GM12878 (cell line): ENCODE measurements at regions not wholly inside any gene's neighbourhood (a gene's known extent, or its start where the extent isn't known, plus 50 kb on each side); places are given as distances from the start of the nearest gene placed in this dataset.

ENCODE experiments used
- ATAC-seq: fragments of 200-7000 bp; cut with Tn5 transposase; 3 replicates; pipeline ENCODE4 v1.9.1; 2020; ENCODE audit warnings: mild to moderate bottlenecking, moderate library complexity
- BruUV-seq: library from RNA; stranded (reverse); fragments of 400-500 nt; replicated peaks from 2 replicates; lab custom pipeline; 2021; lab: Mats Ljungman, UMichigan
- CTCF ChIA-PET: fragments of 300-600 bp; sonication (Branson Sonifier 250); formaldehyde crosslinking; extraction: SDS; loops from one replicate; lab custom pipeline; 2021; ENCODE audit warnings: inconsistent platforms; lab: Yijun Ruan, JAX
- POLR2A ChIA-PET: fragments of 350-600 bp; formaldehyde crosslinking; extraction: SDS; loops from one replicate; lab custom pipeline; 2021; ENCODE audit warnings: inconsistent platforms; lab: Charles Lee
- RAD21 ChIA-PET: fragments of 300-600 bp; sonication (Branson Sonifier 250); formaldehyde crosslinking; loops from one replicate; lab custom pipeline; 2023; ENCODE audit warnings: antibody characterized with exemption; ENCODE audit not compliant: unreplicated experiment; lab: Charles Lee
- SMC1A ChIA-PET: fragments of 300-600 bp; sonication (Branson Sonifier 250); formaldehyde crosslinking; loops from one replicate; lab custom pipeline; 2023; ENCODE audit not compliant: unreplicated experiment, uncharacterized antibody; lab: Charles Lee
- DNase-seq: peaks from one replicate; pipeline ENCODE4 v3.0.0-alpha.2; 2011; ENCODE audit warnings: low read depth, low spot score
- FAIRE-seq: peaks from 3 replicates; lab custom pipeline; 2011; peaks lifted over from hg19 to GRCh38; lab: Jason Lieb, UNC
- H2AFZ ChIP-seq: 2 replicates; pipeline ENCODE4 v1.6.0; 2011; ENCODE audit warnings: low read depth, low read length, control low read depth; ENCODE audit not compliant: control insufficient read depth
- H3K27ac ChIP-seq: 2 replicates; pipeline ENCODE4 v1.5.1; 2011; ENCODE audit warnings: control low read depth; ENCODE audit not compliant: control insufficient read depth, insufficient read depth
- H3K27me3 ChIP-seq, 2 experiments: replicated peaks in 1 of 2; 2 replicates each; pipeline versions ENCODE4 v1.6.0 to v1.6.1; 2011; ENCODE audit warnings: low read length in 1 of 2; ENCODE audit not compliant: control insufficient read depth in 2 of 2, insufficient read depth in 2 of 2
- H3K36me3 ChIP-seq, 2 experiments: 2 replicates each; pipeline ENCODE4 v1.5.1; 2011; ENCODE audit warnings: low read length in 1 of 2; ENCODE audit not compliant: control insufficient read depth in 2 of 2, insufficient read depth in 2 of 2
- H3K4me1 ChIP-seq: 2 replicates; pipeline ENCODE4 v1.6.1; 2011; ENCODE audit warnings: mild to moderate bottlenecking, low read length, moderate library complexity, mixed read lengths; ENCODE audit not compliant: control insufficient read depth, insufficient read depth
- H3K4me2 ChIP-seq: 2 replicates; pipeline ENCODE4 v1.6.0; 2011; ENCODE audit warnings: control low read depth; ENCODE audit not compliant: control insufficient read depth, insufficient read depth
- H3K4me3 ChIP-seq: fragments of 200-600 bp; sonication (generic); 2 replicates; pipeline ENCODE4 v1.5.1; 2016
- H3K79me2 ChIP-seq: 2 replicates; pipeline ENCODE4 v1.6.0; 2011; ENCODE audit warnings: low read length; ENCODE audit not compliant: control insufficient read depth, insufficient read depth
- H3K9ac ChIP-seq: 2 replicates; pipeline ENCODE4 v1.8.0; 2011; ENCODE audit warnings: low read length, control low read depth, mixed read lengths; ENCODE audit not compliant: control insufficient read depth, insufficient read depth
- H3K9me3 ChIP-seq: replicated peaks from 3 replicates; pipeline ENCODE4 v1.5.1; 2011; ENCODE audit warnings: mild to moderate bottlenecking, low read length; ENCODE audit not compliant: control insufficient read depth, insufficient read depth
- H4K20me1 ChIP-seq: 2 replicates; pipeline ENCODE4 v1.6.0; 2011; ENCODE audit not compliant: control insufficient read depth, insufficient read depth
- EED ChIP-seq: sonication (generic); IDR thresholded peaks from 2 replicates; pipeline ENCODE4 v1.6.1; 2016; ENCODE audit warnings: antibody characterized with exemption, low read depth
- GATAD2B ChIP-seq: fragments of 450-650 bp; conservative IDR thresholded peaks from 2 replicates; pipeline ENCODE4 v1.6.1; 2017; ENCODE audit warnings: low read depth, mild to moderate bottlenecking, moderate library complexity
- JUND ChIP-seq: IDR thresholded peaks from 2 replicates; pipeline ENCODE4 v1.6.1; 2012; ENCODE audit warnings: low read depth, mild to moderate bottlenecking, low read length, improper control_type of control experiment, moderate library complexity
- NR2C2 ChIP-seq: IDR thresholded peaks from 2 replicates; pipeline ENCODE4 v1.6.1; 2011; ENCODE audit warnings: borderline replicate concordance, low read depth; ENCODE audit not compliant: control insufficient read depth, insufficient read length
- WGBS: methylation state at CpG from one replicate; pipeline ENCODE4 v1.1.6; 2016; ENCODE audit warnings: low lambda C conversion rate; ENCODE audit not compliant: insufficient replicate concordance, insufficient coverage; ENCODE audit errors: missing lambda C conversion rate; 5-methylcytosine and 5-hydroxymethylcytosine counted together
- in situ Hi-C: fragments of 300-500 bp; cut with MboI; formaldehyde crosslinking; loops from 9 replicates; pipeline ENCODE4 v1.14.3; 2018; ENCODE audit warnings: mixed read lengths
- intact Hi-C: fragments of 100-400 bp; cut with micrococcal nuclease; formaldehyde crosslinking; loops from one replicate; pipeline ENCODE4 v1.14.2; 2022; ENCODE audit not compliant: unreplicated experiment
- TF ChIP-seq, protein P1 (sequence below): fragments of 150-350 bp; IDR thresholded peaks from 2 replicates; pipeline ENCODE4 v1.6.1; 2014; ENCODE audit warnings: mild to moderate bottlenecking, low read depth, low read length
- TF ChIP-seq, protein P2 (sequence below): fragments of 450-650 bp; IDR thresholded peaks from 2 replicates; pipeline ENCODE4 v1.6.1; 2017; ENCODE audit warnings: mild to moderate bottlenecking, low read depth, inconsistent platforms; ENCODE audit not compliant: poor library complexity, severe bottlenecking

DNA sequence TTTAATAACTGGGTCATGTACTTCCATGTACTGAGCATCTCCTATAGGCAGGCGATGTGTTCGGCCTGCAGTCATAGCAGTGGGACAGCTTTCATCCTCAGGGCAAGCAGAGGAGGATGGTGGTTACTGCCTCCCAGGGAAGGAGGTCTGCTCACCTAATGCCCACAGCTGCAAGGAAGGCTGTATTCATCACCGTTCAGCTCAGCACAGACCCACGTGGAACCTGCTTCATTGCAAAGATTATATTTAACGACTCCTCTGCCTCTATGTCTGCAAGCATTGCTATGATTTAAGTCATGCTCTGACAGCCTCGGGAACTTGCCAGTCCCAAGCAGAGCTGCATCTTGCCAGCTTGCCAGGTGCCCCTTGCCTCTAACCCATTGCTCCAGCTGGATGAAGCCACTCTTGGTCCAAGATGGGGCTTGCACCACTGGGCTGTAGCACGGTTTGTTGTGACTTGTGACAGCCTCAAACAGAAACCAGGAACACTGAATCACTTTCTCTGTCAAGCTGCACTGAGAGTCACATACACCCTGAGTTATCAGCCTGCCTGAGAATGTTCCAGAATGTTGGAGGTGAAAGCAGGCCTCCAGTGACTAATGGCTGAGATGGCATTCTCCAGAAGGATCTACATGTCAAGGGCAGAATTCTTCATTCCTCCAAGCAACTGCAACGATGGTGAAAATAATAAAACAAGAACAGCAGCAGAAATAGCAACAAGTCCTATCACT, 651.1 kb upstream of the ID2 start:
- WGBS: 19% methylated on average over 8 of the region's 8 CpGs
- in situ Hi-C loops: no loop called here
- H3K9ac ChIP-seq: no peak overlapping the region
- peaks cover 9% of the 10 kb centered on the region for H3K4me1 ChIP-seq
- BruUV-seq: no TSS peak
- FAIRE-seq (no peak), DNase-seq (no peak), ATAC-seq (peak; percentile 66)
- TF ChIP-seq, protein P1, sequence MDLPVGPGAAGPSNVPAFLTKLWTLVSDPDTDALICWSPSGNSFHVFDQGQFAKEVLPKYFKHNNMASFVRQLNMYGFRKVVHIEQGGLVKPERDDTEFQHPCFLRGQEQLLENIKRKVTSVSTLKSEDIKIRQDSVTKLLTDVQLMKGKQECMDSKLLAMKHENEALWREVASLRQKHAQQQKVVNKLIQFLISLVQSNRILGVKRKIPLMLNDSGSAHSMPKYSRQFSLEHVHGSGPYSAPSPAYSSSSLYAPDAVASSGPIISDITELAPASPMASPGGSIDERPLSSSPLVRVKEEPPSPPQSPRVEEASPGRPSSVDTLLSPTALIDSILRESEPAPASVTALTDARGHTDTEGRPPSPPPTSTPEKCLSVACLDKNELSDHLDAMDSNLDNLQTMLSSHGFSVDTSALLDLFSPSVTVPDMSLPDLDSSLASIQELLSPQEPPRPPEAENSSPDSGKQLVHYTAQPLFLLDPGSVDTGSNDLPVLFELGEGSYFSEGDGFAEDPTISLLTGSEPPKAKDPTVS: 0 out of 2 replicates have a peak, but pooled peaks have one; percentile 63
- TF ChIP-seq EED: no peak
- ChIA-PET SMC1A (interaction anchor here (0.9 to 2.6 kb wide), 11 partner anchors 8 to 271 kb away, joined by 3 to 7 read pairs (median 4); no protein-coding TSS in a partner anchor), RAD21 (interaction anchor here (1.1 to 1.3 kb wide), 2 partner anchors 91 to 306 kb away, joined by 3 to 5 read pairs; no protein-coding TSS in a partner anchor), CTCF (no interaction called here), POLR2A (no interaction called here)
- H2AFZ ChIP-seq: no peak overlapping the region
- H3K4me2 ChIP-seq: no peak overlapping the region
- no peaks in the 10 kb centered on the region for H3K36me3 ChIP-seq
- H4K20me1 ChIP-seq: no peaks in the 10 kb centered on the region
- H3K79me2 ChIP-seq: no peaks in the 10 kb centered on the region
- no peak overlapping the region for H3K27ac ChIP-seq
- H3K9me3 ChIP-seq: no peaks in the 10 kb centered on the region; the same call in 2 of the 3 replicates
- intact Hi-C loops: no loop called here
- H3K27me3 ChIP-seq: no peaks in the 10 kb centered on the region
- H3K4me3 ChIP-seq: no peak overlapping the region

DNA sequence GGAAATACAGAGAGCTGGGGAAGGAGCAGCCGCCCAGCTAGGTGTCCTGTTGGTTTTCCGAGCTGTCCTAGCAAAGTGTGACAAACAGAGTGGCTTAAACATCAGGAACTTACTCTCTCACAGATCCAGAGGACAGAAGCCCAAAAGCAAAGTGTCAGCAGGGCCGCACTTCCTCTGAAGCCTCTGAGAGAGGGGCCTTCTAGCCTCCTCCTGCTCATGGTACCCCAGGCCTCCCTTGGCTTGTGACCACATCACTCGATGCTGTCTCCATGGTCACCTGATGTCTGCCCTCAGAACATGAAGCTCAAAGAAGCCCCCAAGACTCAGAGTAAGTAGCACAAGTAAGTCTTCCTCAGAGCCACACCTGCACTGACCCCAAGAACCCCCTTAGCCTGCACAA, 650.5 kb upstream of the ID2 start:
- Histone ChIP-seq H3K27ac (no peak overlapping the region), H3K36me3 (no peaks in the 10 kb centered on the region), H3K4me1 (peaks cover 10% of the 10 kb centered on the region), H3K79me2 (no peaks in the 10 kb centered on the region), H3K4me3 (no peak overlapping the region), H3K27me3 (no peaks in the 10 kb centered on the region), H2AFZ (no peak overlapping the region), H3K4me2 (no peak overlapping the region), H3K9me3 (no peaks in the 10 kb centered on the region; the same call in 2 of the 3 replicates), H3K9ac (no peak overlapping the region), H4K20me1 (no peaks in the 10 kb centered on the region)
- ChIA-PET SMC1A (interaction anchor here (0.9 to 2.6 kb wide), 12 partner anchors 9 to 308 kb away, joined by 3 to 7 read pairs (median 4); no protein-coding TSS in a partner anchor), CTCF (no interaction called here), POLR2A (no interaction called here), RAD21 (interaction anchor here (0.8 to 1.3 kb wide), 3 partner anchors 91 to 307 kb away, joined by 3 to 5 read pairs (median 3); no protein-coding TSS in a partner anchor)
- DNase-seq (no peak), FAIRE-seq (no peak), ATAC-seq (peak; percentile 32)
- in situ Hi-C loops: no loop called here
- no TSS peak for BruUV-seq
- intact Hi-C loops: no loop called here
- WGBS: 34% methylated on average over 4 of the region's 4 CpGs
- TF ChIP-seq JUND: no peak
- TF ChIP-seq GATAD2B: no peak
- TF ChIP-seq NR2C2: no peak
- TF ChIP-seq, protein P2, sequence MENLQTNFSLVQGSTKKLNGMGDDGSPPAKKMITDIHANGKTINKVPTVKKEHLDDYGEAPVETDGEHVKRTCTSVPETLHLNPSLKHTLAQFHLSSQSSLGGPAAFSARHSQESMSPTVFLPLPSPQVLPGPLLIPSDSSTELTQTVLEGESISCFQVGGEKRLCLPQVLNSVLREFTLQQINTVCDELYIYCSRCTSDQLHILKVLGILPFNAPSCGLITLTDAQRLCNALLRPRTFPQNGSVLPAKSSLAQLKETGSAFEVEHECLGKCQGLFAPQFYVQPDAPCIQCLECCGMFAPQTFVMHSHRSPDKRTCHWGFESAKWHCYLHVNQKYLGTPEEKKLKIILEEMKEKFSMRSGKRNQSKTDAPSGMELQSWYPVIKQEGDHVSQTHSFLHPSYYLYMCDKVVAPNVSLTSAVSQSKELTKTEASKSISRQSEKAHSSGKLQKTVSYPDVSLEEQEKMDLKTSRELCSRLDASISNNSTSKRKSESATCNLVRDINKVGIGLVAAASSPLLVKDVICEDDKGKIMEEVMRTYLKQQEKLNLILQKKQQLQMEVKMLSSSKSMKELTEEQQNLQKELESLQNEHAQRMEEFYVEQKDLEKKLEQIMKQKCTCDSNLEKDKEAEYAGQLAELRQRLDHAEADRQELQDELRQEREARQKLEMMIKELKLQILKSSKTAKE: no peak
